Activated T-helper 1 cell treated with anti-CD3 and anti-CD28 coated beads, Interleukin-12 subunit alpha, Interleukin-12 subunit beta, Interleukin-2, Interleukin-4 antibody, amounts not matched to agents 30 ng/mL and 10 ng/mL and 1 ng/mL, durations not matched to agents 14 hours and 24 hours and 36 hours (primary cell): ENCODE measurements at regions not wholly inside any gene's neighbourhood (a gene's known extent, or its start where the extent isn't known, plus 50 kb on each side); places are given as distances from the start of the nearest gene placed in this dataset.
"Not testable (repeated sequence)": the region's sequence is repeated elsewhere in the genome, so short reads cannot be mapped to it uniquely, and the experiment has no call there.

Experiments used
- DNase-seq: peaks from one replicate; pipeline ENCODE4 v3.0.0; 2021; ENCODE audit warnings: low spot score
- H3K27ac Mint-ChIP-seq: one replicate; pipeline ENCODE4 v1.8.0; 2021; ENCODE audit warnings: mild to moderate bottlenecking, mixed read lengths
- H3K27me3 Mint-ChIP-seq: one replicate; pipeline ENCODE4 v1.8.0; 2022; ENCODE audit warnings: mild to moderate bottlenecking, moderate library complexity, mixed read lengths; ENCODE audit not compliant: insufficient read depth
- H3K36me3 Mint-ChIP-seq: one replicate; pipeline ENCODE4 v1.8.0; 2021; ENCODE audit warnings: low read depth, mixed read lengths
- H3K4me1 Mint-ChIP-seq: one replicate; pipeline ENCODE4 v1.8.0; 2021; ENCODE audit warnings: low read depth, mixed read lengths
- H3K4me3 Mint-ChIP-seq: one replicate; pipeline ENCODE4 v1.8.0; 2021; ENCODE audit warnings: mild to moderate bottlenecking, moderate library complexity, mixed read lengths
- H3K9me3 Mint-ChIP-seq: one replicate; pipeline ENCODE4 v1.8.0; 2021; ENCODE audit warnings: mixed read lengths
- intact Hi-C: fragments of 100-400 bp; cut with micrococcal nuclease; formaldehyde crosslinking; loops from one replicate; pipeline ENCODE4 v1.15.1; 2024

- no peak overlapping the region for H3K27ac Mint-ChIP-seq
- H3K9me3 Mint-ChIP-seq, result peaks cover 3% of the 10 kb centered on the region
- no peaks in the 10 kb centered on the region for H3K36me3 Mint-ChIP-seq
- no peak for DNase-seq
- H3K4me3 Mint-ChIP-seq, result no peak overlapping the region
- intact Hi-C loops, result no loop called here
- H3K4me1 Mint-ChIP-seq, result peaks cover 8% of the 10 kb centered on the region
- no peaks in the 10 kb centered on the region for H3K27me3 Mint-ChIP-seq
Observed at GRCh38 chr9:16063241-16063591, 510.4 kb downstream of the CCDC171 start.

GRCh38 chr9:16064771-16065170, 511.9 kb downstream of the CCDC171 start:
- Mint-ChIP-seq H3K4me1 (peaks cover 6% of the 10 kb centered on the region), H3K4me3 (no peak overlapping the region), H3K27ac (no peak overlapping the region), H3K36me3 (no peaks in the 10 kb centered on the region), H3K27me3 (no peaks in the 10 kb centered on the region), H3K9me3 (peaks cover 5% of the 10 kb centered on the region)
- intact Hi-C loops, result no loop called here
- no peak for DNase-seq

GRCh38 chr9:16066201-16066600, 513.4 kb downstream of the CCDC171 start:
- H3K36me3 Mint-ChIP-seq, intact Hi-C loops, H3K27me3 Mint-ChIP-seq: not testable (repeated sequence)

GRCh38 chr9:16068476-16068875, 515.6 kb downstream of the CCDC171 start:
- Mint-ChIP-seq H3K4me1 (no peaks in the 10 kb centered on the region), H3K27me3 (no peaks in the 10 kb centered on the region), H3K4me3 (no peak overlapping the region), H3K27ac (no peak overlapping the region), H3K36me3 (no peaks in the 10 kb centered on the region), H3K9me3 (peaks cover 5% of the 10 kb centered on the region)
- no peak for DNase-seq
- intact Hi-C loops, result no loop called here

More at GRCh38 chr9:16066201-16066600, 513.4 kb downstream of the CCDC171 start:
- H3K27ac Mint-ChIP-seq, H3K4me3 Mint-ChIP-seq, H3K9me3 Mint-ChIP-seq, DNase-seq, H3K4me1 Mint-ChIP-seq: not testable (repeated sequence)

- Mint-ChIP-seq H3K4me1 (no peaks in the 10 kb centered on the region), H3K36me3 (no peaks in the 10 kb centered on the region), H3K4me3 (no peak overlapping the region), H3K9me3 (peaks cover 5% of the 10 kb centered on the region), H3K27me3 (no peaks in the 10 kb centered on the region), H3K27ac (no peak overlapping the region)
- intact Hi-C loops, result no loop called here
- DNase-seq, result no peak
Observed at GRCh38 chr9:16069249-16069648, 516.4 kb downstream of the CCDC171 start.

- H3K4me3 Mint-ChIP-seq, result no peak overlapping the region
- intact Hi-C loops, result no loop called here
- peaks cover 5% of the 10 kb centered on the region for H3K9me3 Mint-ChIP-seq
- H3K4me1 Mint-ChIP-seq, result no peaks in the 10 kb centered on the region
- no peak overlapping the region for H3K27ac Mint-ChIP-seq
- no peaks in the 10 kb centered on the region for H3K27me3 Mint-ChIP-seq
- no peak for DNase-seq
- H3K36me3 Mint-ChIP-seq, result no peaks in the 10 kb centered on the region
Observed at GRCh38 chr9:16069671-16070454, 517.0 kb downstream of the CCDC171 start.

- Mint-ChIP-seq H3K27ac (no peak overlapping the region), H3K4me3 (no peak overlapping the region), H3K36me3 (no peaks in the 10 kb centered on the region), H3K27me3 (no peaks in the 10 kb centered on the region), H3K9me3 (peaks cover 5% of the 10 kb centered on the region), H3K4me1 (no peaks in the 10 kb centered on the region)
- intact Hi-C loops, result no loop called here
- no peak for DNase-seq
Observed at GRCh38 chr9:16070455-16071145, 517.8 kb downstream of the CCDC171 start.

- intact Hi-C loops, result no loop called here
- Mint-ChIP-seq H3K4me1 (no peaks in the 10 kb centered on the region), H3K27me3 (no peaks in the 10 kb centered on the region), H3K27ac (no peak overlapping the region), H3K4me3 (no peak overlapping the region), H3K9me3 (peaks cover 5% of the 10 kb centered on the region), H3K36me3 (no peaks in the 10 kb centered on the region)
- no peak for DNase-seq
Observed at GRCh38 chr9:16071400-16071799, 518.6 kb downstream of the CCDC171 start.

GRCh38 chr9:16074963-16075362, 522.1 kb downstream of the CCDC171 start:
- Mint-ChIP-seq H3K9me3 (no peaks in the 10 kb centered on the region), H3K4me1 (no peaks in the 10 kb centered on the region), H3K4me3 (no peak overlapping the region), H3K27ac (no peak overlapping the region), H3K36me3 (no peaks in the 10 kb centered on the region), H3K27me3 (no peaks in the 10 kb centered on the region)
- no peak for DNase-seq
- intact Hi-C loops, result no loop called here

- H3K4me3 Mint-ChIP-seq, result no peak overlapping the region
- no peak overlapping the region for H3K27ac Mint-ChIP-seq
- H3K36me3 Mint-ChIP-seq, result no peaks in the 10 kb centered on the region
- DNase-seq, result no peak
- H3K4me1 Mint-ChIP-seq, result no peaks in the 10 kb centered on the region
- H3K27me3 Mint-ChIP-seq, result no peaks in the 10 kb centered on the region
- intact Hi-C loops, result no loop called here
- H3K9me3 Mint-ChIP-seq, result no peaks in the 10 kb centered on the region
Observed at GRCh38 chr9:16075696-16076095, 522.9 kb downstream of the CCDC171 start.

GRCh38 chr9:16076511-16076910, 523.7 kb downstream of the CCDC171 start:
- no peak overlapping the region for H3K27ac Mint-ChIP-seq
- H3K4me3 Mint-ChIP-seq, result no peak overlapping the region
- H3K4me1 Mint-ChIP-seq, result no peaks in the 10 kb centered on the region
- H3K27me3 Mint-ChIP-seq, result no peaks in the 10 kb centered on the region
- no peaks in the 10 kb centered on the region for H3K36me3 Mint-ChIP-seq
- H3K9me3 Mint-ChIP-seq, result no peaks in the 10 kb centered on the region
- intact Hi-C loops, result no loop called here
- no peak for DNase-seq

- Mint-ChIP-seq H3K4me1 (no peaks in the 10 kb centered on the region), H3K27me3 (no peaks in the 10 kb centered on the region), H3K9me3 (peaks cover 3% of the 10 kb centered on the region), H3K4me3 (no peak overlapping the region), H3K36me3 (no peaks in the 10 kb centered on the region), H3K27ac (no peak overlapping the region)
- intact Hi-C loops, result no loop called here
- no peak for DNase-seq
Observed at GRCh38 chr9:16082796-16083195, 530.0 kb downstream of the CCDC171 start.

GRCh38 chr9:16085167-16085726, 532.4 kb downstream of the CCDC171 start:
- Mint-ChIP-seq H3K4me1 (no peaks in the 10 kb centered on the region), H3K4me3 (no peak overlapping the region), H3K36me3 (no peaks in the 10 kb centered on the region), H3K27ac (no peak overlapping the region), H3K9me3 (peaks cover 3% of the 10 kb centered on the region), H3K27me3 (peaks cover 2% of the 10 kb centered on the region)
- intact Hi-C loops, result no loop called here
- no peak for DNase-seq
